Nephron progenitor cell (in vitro differentiated cells): ENCODE measurements at regions not wholly inside any gene's neighbourhood (a gene's known extent, or its start where the extent isn't known, plus 50 kb on each side); places are given as distances from the start of the nearest gene placed in this dataset.

ENCODE experiments used
- DNase-seq: peaks from one replicate; pipeline ENCODE4 v3.0.0; 2021
- H3K27ac Mint-ChIP-seq: 2 replicates; pipeline ENCODE4 v1.8.0; 2021; ENCODE audit warnings: mild to moderate bottlenecking, moderate library complexity, mixed read lengths
- H3K27me3 Mint-ChIP-seq: 2 replicates; pipeline ENCODE4 v1.8.0; 2021; ENCODE audit warnings: mild to moderate bottlenecking, low read depth, mixed read lengths; ENCODE audit not compliant: poor library complexity
- H3K36me3 Mint-ChIP-seq: 2 replicates; pipeline ENCODE4 v1.8.0; 2021; ENCODE audit warnings: low read depth, mixed read lengths
- H3K4me1 Mint-ChIP-seq: 2 replicates; pipeline ENCODE4 v1.8.0; 2021; ENCODE audit warnings: mixed read lengths
- H3K4me3 Mint-ChIP-seq: 2 replicates; pipeline ENCODE4 v1.8.0; 2021; ENCODE audit warnings: mild to moderate bottlenecking, moderate library complexity, mixed read lengths
- H3K9me3 Mint-ChIP-seq: 2 replicates; pipeline ENCODE4 v1.8.0; 2021; ENCODE audit warnings: mild to moderate bottlenecking, moderate library complexity, mixed read lengths
- CTCF ChIP-seq: fragments of 200-600 bp; sonication (generic); IDR thresholded peaks from 2 replicates; pipeline ENCODE4 v1.5.0; 2021; ENCODE audit warnings: antibody characterized with exemption

GRCh38 chr17:71757156-71757555 lies 363.7 kb upstream of the SOX9 start:
- H3K27me3 Mint-ChIP-seq = no peaks in the 10 kb centered on the region
- DNase-seq = no peak
- H3K9me3 Mint-ChIP-seq = no peaks in the 10 kb centered on the region
- H3K27ac Mint-ChIP-seq = no peak overlapping the region
- H3K4me1 Mint-ChIP-seq = no peaks in the 10 kb centered on the region
- H3K4me3 Mint-ChIP-seq = no peak overlapping the region
- no peak for TF ChIP-seq CTCF
- H3K36me3 Mint-ChIP-seq = no peaks in the 10 kb centered on the region

GRCh38 chr17:71757956-71758355 lies 362.9 kb upstream of the SOX9 start:
- DNase-seq = no peak
- Mint-ChIP-seq H3K4me3 (no peak overlapping the region), H3K36me3 (no peaks in the 10 kb centered on the region), H3K9me3 (no peaks in the 10 kb centered on the region), H3K27me3 (peaks cover under 1% of the 10 kb centered on the region), H3K27ac (no peak overlapping the region), H3K4me1 (no peaks in the 10 kb centered on the region)
- no peak for TF ChIP-seq CTCF

- H3K4me1 Mint-ChIP-seq = peaks cover 2% of the 10 kb centered on the region
- DNase-seq = no peak
- H3K9me3 Mint-ChIP-seq = no peaks in the 10 kb centered on the region
- H3K4me3 Mint-ChIP-seq = no peak overlapping the region
- no peak overlapping the region for H3K27ac Mint-ChIP-seq
- H3K36me3 Mint-ChIP-seq = no peaks in the 10 kb centered on the region
- peaks cover 3% of the 10 kb centered on the region for H3K27me3 Mint-ChIP-seq
- no peak for TF ChIP-seq CTCF
These were observed 361.3 kb upstream of the SOX9 start for GRCh38 chr17:71759422-71760060.

- Mint-ChIP-seq H3K9me3 (no peaks in the 10 kb centered on the region), H3K27ac (no peak overlapping the region), H3K27me3 (peaks cover 3% of the 10 kb centered on the region), H3K4me1 (peaks cover 7% of the 10 kb centered on the region), H3K4me3 (no peak overlapping the region), H3K36me3 (no peaks in the 10 kb centered on the region)
- DNase-seq = no peak
- no peak for TF ChIP-seq CTCF
These were observed 360.6 kb upstream of the SOX9 start for GRCh38 chr17:71760062-71760720.

- no peak overlapping the region for H3K4me3 Mint-ChIP-seq
- no peaks in the 10 kb centered on the region for H3K36me3 Mint-ChIP-seq
- H3K9me3 Mint-ChIP-seq = no peaks in the 10 kb centered on the region
- no peak overlapping the region for H3K27ac Mint-ChIP-seq
- no peak for DNase-seq
- H3K4me1 Mint-ChIP-seq = peaks cover 17% of the 10 kb centered on the region
- H3K27me3 Mint-ChIP-seq = peaks cover 13% of the 10 kb centered on the region
- no peak for TF ChIP-seq CTCF
These were observed 358.3 kb upstream of the SOX9 start for GRCh38 chr17:71762526-71762925.

- Mint-ChIP-seq H3K4me3 (no peak overlapping the region), H3K9me3 (no peaks in the 10 kb centered on the region), H3K27me3 (peaks cover 13% of the 10 kb centered on the region), H3K27ac (no peak overlapping the region), H3K4me1 (peaks cover 17% of the 10 kb centered on the region), H3K36me3 (no peaks in the 10 kb centered on the region)
- peak; percentile 30 for DNase-seq
- TF ChIP-seq CTCF = peak; percentile 56
These were observed 356.3 kb upstream of the SOX9 start for GRCh38 chr17:71764505-71764904.
